GM12878 (cell line): ENCODE measurements at regions not wholly inside any gene's neighbourhood (a gene's known extent, or its start where the extent isn't known, plus 50 kb on each side); places are given as distances from the start of the nearest gene placed in this dataset.

Source experiments
- ASH2L ChIP-seq: fragments of 300-600, 200-600 bp; sonication (generic); IDR thresholded peaks from 2 replicates; pipeline ENCODE4 v1.6.1; 2017; ENCODE audit warnings: low read depth, mild to moderate bottlenecking, borderline replicate concordance
- BRCA1 ChIP-seq: IDR thresholded peaks from 2 replicates; pipeline ENCODE4 v1.6.1; 2011; ENCODE audit warnings: low read depth, low read length, improper control_type of control experiment
- CEBPB ChIP-seq, 2 experiments: fragments of 150-350 bp in 1 of 2; IDR thresholded peaks; 2 replicates each; pipeline ENCODE4 v1.6.1; 2012 to 2014; ENCODE audit warnings: low read depth in 2 of 2, low read length in 2 of 2, borderline replicate concordance in 1 of 2, inconsistent platforms in 1 of 2
- CTCF ChIP-seq, 3 experiments: IDR thresholded peaks in 2 of 3; conservative IDR thresholded peaks in 1 of 3; 2 replicates each; pipeline ENCODE4 v1.5.1; 2011; ENCODE audit warnings: low read depth in 3 of 3, low read length in 3 of 3, mild to moderate bottlenecking in 3 of 3, control low read depth in 2 of 3, moderate library complexity in 2 of 3, inconsistent platforms in 1 of 3, mixed read lengths in 1 of 3; ENCODE audit not compliant: control insufficient read depth in 2 of 3, insufficient read depth in 1 of 3; ENCODE audit errors: extremely low read depth in 1 of 3
- DPF2 ChIP-seq: fragments of 450-650 bp; IDR thresholded peaks from 2 replicates; pipeline ENCODE4 v1.6.1; 2017; ENCODE audit warnings: mild to moderate bottlenecking
- EZH2 ChIP-seq: IDR thresholded peaks from 2 replicates; pipeline ENCODE4 v1.6.1; 2012; ENCODE audit warnings: low read depth, mild to moderate bottlenecking, control low read depth, inconsistent platforms, low read length, borderline replicate concordance; ENCODE audit not compliant: control insufficient read depth
- FOXM1 ChIP-seq: IDR thresholded peaks from 2 replicates; pipeline ENCODE4 v1.6.1; 2012; ENCODE audit warnings: low read depth, mild to moderate bottlenecking, inconsistent platforms, low read length, moderate library complexity
- GABPA ChIP-seq: IDR thresholded peaks from 2 replicates; pipeline ENCODE4 v1.6.1; 2014; ENCODE audit warnings: antibody characterized with exemption, low read depth, mild to moderate bottlenecking, inconsistent platforms
- HCFC1 ChIP-seq: fragments of 150-350 bp; IDR thresholded peaks from 2 replicates; pipeline ENCODE4 v1.6.1; 2014; ENCODE audit warnings: low read length
- HDAC6 ChIP-seq: fragments of 200-600 bp; sonication (generic); IDR thresholded peaks from one replicate; pipeline ENCODE4 v1.8.0; 2017; ENCODE audit warnings: antibody characterized with exemption; ENCODE audit not compliant: unreplicated experiment
- JUND ChIP-seq: IDR thresholded peaks from 2 replicates; pipeline ENCODE4 v1.6.1; 2012; ENCODE audit warnings: low read depth, mild to moderate bottlenecking, low read length, improper control_type of control experiment, moderate library complexity
- NR2C2 ChIP-seq: IDR thresholded peaks from 2 replicates; pipeline ENCODE4 v1.6.1; 2011; ENCODE audit warnings: borderline replicate concordance, low read depth; ENCODE audit not compliant: control insufficient read depth, insufficient read length
- POLR2A ChIP-seq: IDR thresholded peaks from 2 replicates; pipeline ENCODE4 v1.6.1; 2011; ENCODE audit warnings: low read depth, mild to moderate bottlenecking, low read length
- SMC3 ChIP-seq: IDR thresholded peaks from 2 replicates; pipeline ENCODE4 v1.6.1; 2011; ENCODE audit warnings: low read length, improper control_type of control experiment, borderline replicate concordance

- no peak for TF ChIP-seq CTCF (IDR thresholded peaks at IDR 0.05 in 2 of 3, conservative IDR thresholded peaks at IDR 0.05 in 1 of 3; ENCODE audit: control insufficient read depth in 2 of 3, extremely low read depth in 1 of 3, insufficient read depth in 1 of 3, low read depth in 3 of 3, low read length in 3 of 3)
- TF ChIP-seq BRCA1 = no peak
- TF ChIP-seq JUND = no peak
- no peak for TF ChIP-seq POLR2A
- TF ChIP-seq HDAC6 = no peak
- no peak for TF ChIP-seq HCFC1
- TF ChIP-seq GABPA = no peak
- no peak for TF ChIP-seq EZH2
- no peak for TF ChIP-seq SMC3
- TF ChIP-seq ASH2L = no peak
- TF ChIP-seq CEBPB (IDR thresholded peaks at IDR 0.05; ENCODE audit: borderline replicate concordance in 1 of 2, low read depth in 2 of 2, low read length in 2 of 2) = no peak
- TF ChIP-seq NR2C2 = no peak
- no peak for TF ChIP-seq DPF2
- no peak for TF ChIP-seq FOXM1
Observed at GRCh38 chr22:49241174-49241851, 586.4 kb downstream of the BRD1 start.
